ENCODE measurements at regions not wholly inside any gene's neighbourhood (a gene's known extent, or its start where the extent isn't known, plus 50 kb on each side); places are given as distances from the start of the nearest gene placed in this dataset.

DNA sequence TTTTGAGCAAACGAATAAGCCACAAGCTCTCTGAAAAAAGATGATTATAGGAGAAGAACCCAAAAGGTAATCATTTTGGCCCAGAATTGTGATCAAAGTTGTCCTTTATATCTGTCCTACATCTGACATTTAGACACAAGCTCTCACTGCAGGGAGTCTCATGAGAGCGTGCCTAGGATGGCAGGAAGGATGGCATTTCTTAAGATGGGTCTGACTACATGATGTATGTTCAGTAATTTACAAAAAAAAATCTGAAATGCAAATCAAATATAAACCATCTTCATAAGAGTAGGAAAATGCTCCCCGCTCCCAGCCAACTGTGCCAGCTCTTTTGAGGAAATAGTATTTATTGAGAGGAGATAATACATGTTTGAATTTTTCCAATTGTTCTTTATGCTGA, 81.0 kb upstream of the MBNL2 start:
- TF ChIP-seq YY1 (IDR thresholded peaks at IDR 0.05; ENCODE audit: low read depth) (no peak), RAD21 (IDR thresholded peaks at IDR 0.05; ENCODE audit: low read depth) (no peak), TCF12 (IDR thresholded peaks at IDR 0.05; ENCODE audit: low read depth) (no peak), EGR1 (IDR thresholded peaks at IDR 0.05) (no peak), EP300 (IDR thresholded peaks at IDR 0.05; ENCODE audit: borderline replicate concordance) (no peak)

All from Ishikawa (cell line).